ENCODE measurements at regions not wholly inside any gene's neighbourhood (a gene's known extent, or its start where the extent isn't known, plus 50 kb on each side); places are given as distances from the start of the nearest gene placed in this dataset.
"Not testable (repeated sequence)": the region's sequence is repeated elsewhere in the genome, so short reads cannot be mapped to it uniquely, and the experiment has no call there.

GRCh38 chr10:6928586-6928985 is 348.5 kb upstream of the PRKCQ start:
- Histone ChIP-seq H3K36me3 (ENCODE audit: control insufficient read depth in 2 of 2, insufficient read depth in 2 of 2, low read length in 1 of 2) (no peaks in the 10 kb centered on the region), H3K27me3 (ENCODE audit: control insufficient read depth in 1 of 2, insufficient read depth in 2 of 2, low read length in 2 of 2) (no peaks in the 10 kb centered on the region), H3K27ac (ENCODE audit: low read depth in 2 of 2, low read length in 1 of 2) (no peak overlapping the region), H3K4me3 (ENCODE audit: low read depth in 1 of 2, low read length in 2 of 2) (no peak overlapping the region), H3K4me1 (ENCODE audit: control insufficient read depth in 2 of 2, insufficient read depth in 2 of 2, low read length in 1 of 2) (no peaks in the 10 kb centered on the region), H3K9me3 (ENCODE audit: control insufficient read depth in 2 of 2, insufficient read depth in 1 of 2, low read depth in 1 of 2, low read length in 1 of 2) (no peaks in the 10 kb centered on the region)
- 73 to 77% methylated on average over 5 of the region's 5 CpGs for WGBS, 2 donors

- no peaks in the 10 kb centered on the region for H3K36me3 ChIP-seq (ENCODE audit: control insufficient read depth in 2 of 2, insufficient read depth in 2 of 2, low read length in 1 of 2)
- 81 to 82% methylated on average over 2 of the region's 2 CpGs for WGBS, 2 donors
- no peak overlapping the region for H3K27ac ChIP-seq (ENCODE audit: low read depth in 2 of 2, low read length in 1 of 2)
Measured at GRCh38 chr10:6926971-6927370, 346.9 kb upstream of the PRKCQ start.

GRCh38 chr10:6925146-6925545 is 345.1 kb upstream of the PRKCQ start:
- H3K27ac ChIP-seq (ENCODE audit: low read depth in 2 of 2, low read length in 1 of 2) = no peak overlapping the region
- WGBS, 2 donors = 81 to 84% methylated on average over 2 of the region's 2 CpGs
- H3K4me3 ChIP-seq (ENCODE audit: low read depth in 1 of 2, low read length in 2 of 2) = no peak overlapping the region

More at GRCh38 chr10:6926971-6927370, 346.9 kb upstream of the PRKCQ start:
- H3K4me1 ChIP-seq (ENCODE audit: control insufficient read depth in 2 of 2, insufficient read depth in 2 of 2, low read length in 1 of 2) = no peaks in the 10 kb centered on the region
- no peak overlapping the region for H3K4me3 ChIP-seq (ENCODE audit: low read depth in 1 of 2, low read length in 2 of 2)
- H3K27me3 ChIP-seq (ENCODE audit: control insufficient read depth in 1 of 2, insufficient read depth in 2 of 2, low read length in 2 of 2) = no peaks in the 10 kb centered on the region
- no peaks in the 10 kb centered on the region for H3K9me3 ChIP-seq (ENCODE audit: control insufficient read depth in 2 of 2, insufficient read depth in 1 of 2, low read depth in 1 of 2, low read length in 1 of 2)

GRCh38 chr10:6924166-6924565 is 344.1 kb upstream of the PRKCQ start:
- Histone ChIP-seq H3K36me3 (ENCODE audit: control insufficient read depth in 2 of 2, insufficient read depth in 2 of 2, low read length in 1 of 2) (no peaks in the 10 kb centered on the region), H3K9me3 (ENCODE audit: control insufficient read depth in 2 of 2, insufficient read depth in 1 of 2, low read depth in 1 of 2, low read length in 1 of 2) (no peaks in the 10 kb centered on the region), H3K4me3 (ENCODE audit: low read depth in 1 of 2, low read length in 2 of 2) (no peak overlapping the region), H3K27me3 (ENCODE audit: control insufficient read depth in 1 of 2, insufficient read depth in 2 of 2, low read length in 2 of 2) (no peaks in the 10 kb centered on the region), H3K27ac (ENCODE audit: low read depth in 2 of 2, low read length in 1 of 2) (no peak overlapping the region), H3K4me1 (ENCODE audit: control insufficient read depth in 2 of 2, insufficient read depth in 2 of 2, low read length in 1 of 2) (no peaks in the 10 kb centered on the region)
- 29 to 31% methylated on average over 4 of the region's 4 CpGs for WGBS, 2 donors

More at GRCh38 chr10:6925146-6925545, 345.1 kb upstream of the PRKCQ start:
- Histone ChIP-seq H3K9me3 (ENCODE audit: control insufficient read depth in 2 of 2, insufficient read depth in 1 of 2, low read depth in 1 of 2, low read length in 1 of 2) (no peaks in the 10 kb centered on the region), H3K36me3 (ENCODE audit: control insufficient read depth in 2 of 2, insufficient read depth in 2 of 2, low read length in 1 of 2) (no peaks in the 10 kb centered on the region), H3K4me1 (ENCODE audit: control insufficient read depth in 2 of 2, insufficient read depth in 2 of 2, low read length in 1 of 2) (no peaks in the 10 kb centered on the region), H3K27me3 (ENCODE audit: control insufficient read depth in 1 of 2, insufficient read depth in 2 of 2, low read length in 2 of 2) (no peaks in the 10 kb centered on the region)

- not testable (repeated sequence) for H3K4me3 ChIP-seq (ENCODE audit: low read depth in 1 of 2, low read length in 2 of 2); H3K36me3 ChIP-seq (ENCODE audit: control insufficient read depth in 2 of 2, insufficient read depth in 2 of 2, low read length in 1 of 2); H3K9me3 ChIP-seq (ENCODE audit: control insufficient read depth in 2 of 2, insufficient read depth in 1 of 2, low read depth in 1 of 2, low read length in 1 of 2); H3K4me1 ChIP-seq (ENCODE audit: control insufficient read depth in 2 of 2, insufficient read depth in 2 of 2, low read length in 1 of 2); H3K27me3 ChIP-seq (ENCODE audit: control insufficient read depth in 1 of 2, insufficient read depth in 2 of 2, low read length in 2 of 2); H3K27ac ChIP-seq (ENCODE audit: low read depth in 2 of 2, low read length in 1 of 2)
- WGBS, 2 donors = 88 to 94% methylated on average over 15 to 16 of the region's 16 CpGs
Measured at GRCh38 chr10:6921026-6921425, 340.9 kb upstream of the PRKCQ start.

- H3K36me3 ChIP-seq (ENCODE audit: control insufficient read depth in 2 of 2, insufficient read depth in 2 of 2, low read length in 1 of 2) = no peaks in the 10 kb centered on the region
- H3K27me3 ChIP-seq (ENCODE audit: control insufficient read depth in 1 of 2, insufficient read depth in 2 of 2, low read length in 2 of 2) = peaks cover 0 to 3% of the 10 kb centered on the region in 2 donors
- no peak overlapping the region for H3K4me3 ChIP-seq (ENCODE audit: low read depth in 1 of 2, low read length in 2 of 2)
- no peaks in the 10 kb centered on the region for H3K9me3 ChIP-seq (ENCODE audit: control insufficient read depth in 2 of 2, insufficient read depth in 1 of 2, low read depth in 1 of 2, low read length in 1 of 2)
- no peak overlapping the region for H3K27ac ChIP-seq (ENCODE audit: low read depth in 2 of 2, low read length in 1 of 2)
- H3K4me1 ChIP-seq (ENCODE audit: control insufficient read depth in 2 of 2, insufficient read depth in 2 of 2, low read length in 1 of 2) = no peaks in the 10 kb centered on the region
- 25 to 27% methylated on average over 26 of the region's 26 CpGs for WGBS, 2 donors
Measured at GRCh38 chr10:6920072-6921019, 340.3 kb upstream of the PRKCQ start.

GRCh38 chr10:6919077-6919476 is 339.0 kb upstream of the PRKCQ start:
- peaks cover 0 to 8% of the 10 kb centered on the region in 2 donors for H3K27me3 ChIP-seq (ENCODE audit: control insufficient read depth in 1 of 2, insufficient read depth in 2 of 2, low read length in 2 of 2)
- H3K4me3 ChIP-seq (ENCODE audit: low read depth in 1 of 2, low read length in 2 of 2) = no peak overlapping the region
- no peaks in the 10 kb centered on the region for H3K9me3 ChIP-seq (ENCODE audit: control insufficient read depth in 2 of 2, insufficient read depth in 1 of 2, low read depth in 1 of 2, low read length in 1 of 2)
- H3K36me3 ChIP-seq (ENCODE audit: control insufficient read depth in 2 of 2, insufficient read depth in 2 of 2, low read length in 1 of 2) = no peaks in the 10 kb centered on the region
- no peaks in the 10 kb centered on the region for H3K4me1 ChIP-seq (ENCODE audit: control insufficient read depth in 2 of 2, insufficient read depth in 2 of 2, low read length in 1 of 2)
- WGBS, 2 donors = 87 to 93% methylated on average over 2 of the region's 2 CpGs
- H3K27ac ChIP-seq (ENCODE audit: low read depth in 2 of 2, low read length in 1 of 2) = no peak overlapping the region

- Histone ChIP-seq H3K36me3 (ENCODE audit: control insufficient read depth in 2 of 2, insufficient read depth in 2 of 2, low read length in 1 of 2) (no peaks in the 10 kb centered on the region), H3K4me1 (ENCODE audit: control insufficient read depth in 2 of 2, insufficient read depth in 2 of 2, low read length in 1 of 2) (no peaks in the 10 kb centered on the region), H3K9me3 (ENCODE audit: control insufficient read depth in 2 of 2, insufficient read depth in 1 of 2, low read depth in 1 of 2, low read length in 1 of 2) (no peaks in the 10 kb centered on the region), H3K4me3 (ENCODE audit: low read depth in 1 of 2, low read length in 2 of 2) (no peak overlapping the region), H3K27ac (ENCODE audit: low read depth in 2 of 2, low read length in 1 of 2) (no peak overlapping the region), H3K27me3 (ENCODE audit: control insufficient read depth in 1 of 2, insufficient read depth in 2 of 2, low read length in 2 of 2) (peaks cover 0 to 11% of the 10 kb centered on the region in 2 donors)
- WGBS, 2 donors = 79 to 82% methylated on average over 6 of the region's 6 CpGs
Measured at GRCh38 chr10:6918305-6918704, 338.2 kb upstream of the PRKCQ start.

- WGBS, 2 donors = 70 to 74% methylated on average over 6 of the region's 6 CpGs
- peaks cover 0 to 11% of the 10 kb centered on the region in 2 donors for H3K27me3 ChIP-seq (ENCODE audit: control insufficient read depth in 1 of 2, insufficient read depth in 2 of 2, low read length in 2 of 2)
- no peak overlapping the region for H3K27ac ChIP-seq (ENCODE audit: low read depth in 2 of 2, low read length in 1 of 2)
- H3K4me1 ChIP-seq (ENCODE audit: control insufficient read depth in 2 of 2, insufficient read depth in 2 of 2, low read length in 1 of 2) = no peaks in the 10 kb centered on the region
- H3K9me3 ChIP-seq (ENCODE audit: control insufficient read depth in 2 of 2, insufficient read depth in 1 of 2, low read depth in 1 of 2, low read length in 1 of 2) = no peaks in the 10 kb centered on the region
- H3K36me3 ChIP-seq (ENCODE audit: control insufficient read depth in 2 of 2, insufficient read depth in 2 of 2, low read length in 1 of 2) = no peaks in the 10 kb centered on the region
- H3K4me3 ChIP-seq (ENCODE audit: low read depth in 1 of 2, low read length in 2 of 2) = no peak overlapping the region
Measured at GRCh38 chr10:6917125-6917524, 337.0 kb upstream of the PRKCQ start.

- H3K27me3 ChIP-seq (ENCODE audit: control insufficient read depth in 1 of 2, insufficient read depth in 2 of 2, low read length in 2 of 2) = peaks cover 0 to 11% of the 10 kb centered on the region in 2 donors
- H3K36me3 ChIP-seq (ENCODE audit: control insufficient read depth in 2 of 2, insufficient read depth in 2 of 2, low read length in 1 of 2) = no peaks in the 10 kb centered on the region
- no peak overlapping the region for H3K4me3 ChIP-seq (ENCODE audit: low read depth in 1 of 2, low read length in 2 of 2)
- H3K27ac ChIP-seq (ENCODE audit: low read depth in 2 of 2, low read length in 1 of 2) = no peak overlapping the region
- WGBS, 2 donors = 72 to 78% methylated on average over 2 of the region's 2 CpGs
- no peaks in the 10 kb centered on the region for H3K4me1 ChIP-seq (ENCODE audit: control insufficient read depth in 2 of 2, insufficient read depth in 2 of 2, low read length in 1 of 2)
- no peaks in the 10 kb centered on the region for H3K9me3 ChIP-seq (ENCODE audit: control insufficient read depth in 2 of 2, insufficient read depth in 1 of 2, low read depth in 1 of 2, low read length in 1 of 2)
Measured at GRCh38 chr10:6916601-6917000, 336.5 kb upstream of the PRKCQ start.

Data from esophagus (tissue), 2 donors.